Stimulated activated CD4-positive, alpha-beta T cell treated with anti-CD3 and anti-CD28 coated beads, TNF-alpha, amount 100 ng/mL, for 48 hours (primary cell): ENCODE measurements at regions not wholly inside any gene's neighbourhood (a gene's known extent, or its start where the extent isn't known, plus 50 kb on each side); places are given as distances from the start of the nearest gene placed in this dataset.
A peak's percentile ranks its signal among the peaks of the same experiment; 100 is the strongest.

Experiments
- DNase-seq, 3 donors: peaks; one replicate each; pipeline ENCODE4 v3.0.0-alpha.2; 2020; ENCODE audit warnings: low read depth in 3 of 3

DNA sequence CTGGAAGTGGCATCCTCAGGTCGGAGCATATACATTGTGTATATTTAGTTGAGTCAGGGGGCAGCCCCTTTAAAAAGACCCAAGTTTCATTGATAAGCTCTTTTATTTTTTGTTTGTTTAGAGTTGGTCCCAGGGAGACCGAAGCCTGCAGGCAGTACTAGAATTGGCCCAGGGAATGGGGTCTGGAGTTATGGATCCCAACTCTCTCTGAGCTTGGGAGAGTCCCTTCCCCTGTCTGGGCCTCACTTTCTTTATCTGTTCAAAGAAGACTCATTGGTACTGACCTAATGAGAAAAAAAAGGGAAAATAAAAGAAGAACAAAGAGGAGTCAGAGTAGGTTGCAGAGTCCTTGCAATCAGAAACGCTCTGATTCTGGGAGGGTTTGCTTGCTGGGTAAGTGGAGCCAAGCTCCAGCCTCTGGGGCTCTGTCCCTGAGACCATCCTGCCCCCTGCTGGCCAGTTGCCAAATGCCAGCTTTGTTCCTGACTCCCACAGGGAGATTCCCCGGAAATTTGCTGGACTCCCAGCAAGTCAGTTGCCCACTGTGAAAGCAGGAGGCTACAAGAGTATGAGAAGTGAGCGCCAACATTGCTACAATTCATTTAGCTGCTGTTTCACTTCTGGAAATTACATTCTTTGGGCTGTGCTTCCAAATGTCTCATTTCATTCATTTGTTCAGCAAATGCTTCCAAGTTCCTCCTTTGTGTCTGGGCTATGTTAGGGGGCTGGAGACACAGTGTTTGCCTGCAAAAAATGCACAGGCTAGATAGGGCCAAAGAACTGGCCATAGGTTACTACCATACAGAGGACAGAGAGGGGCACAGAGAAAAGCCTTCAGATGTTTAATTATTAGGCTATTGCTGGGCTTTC, 156.2 kb downstream of the MELK start:
- peak; percentile 41 to 64 (median 60) for DNase-seq

DNA sequence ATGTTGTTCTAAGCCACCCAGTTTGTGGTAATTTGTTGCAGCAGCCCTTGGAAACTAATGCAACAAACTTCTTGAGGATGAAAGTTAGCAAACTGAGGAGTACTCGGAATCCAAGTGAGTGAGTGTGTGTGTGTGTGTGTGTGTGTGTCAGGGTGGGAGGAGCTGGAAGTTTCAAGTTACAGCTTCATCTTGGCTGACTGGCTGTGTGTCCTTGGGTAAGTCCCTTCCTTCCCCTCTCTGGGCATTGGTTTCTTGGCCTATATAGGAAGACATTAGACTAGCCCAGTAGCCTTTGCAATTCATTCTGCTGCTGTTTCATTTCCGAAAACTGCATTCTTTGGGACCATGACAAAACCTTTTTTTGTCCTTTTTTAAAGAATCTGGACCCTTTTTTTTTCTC, 157.2 kb downstream of the MELK start:
- DNase-seq, result no peak

DNA sequence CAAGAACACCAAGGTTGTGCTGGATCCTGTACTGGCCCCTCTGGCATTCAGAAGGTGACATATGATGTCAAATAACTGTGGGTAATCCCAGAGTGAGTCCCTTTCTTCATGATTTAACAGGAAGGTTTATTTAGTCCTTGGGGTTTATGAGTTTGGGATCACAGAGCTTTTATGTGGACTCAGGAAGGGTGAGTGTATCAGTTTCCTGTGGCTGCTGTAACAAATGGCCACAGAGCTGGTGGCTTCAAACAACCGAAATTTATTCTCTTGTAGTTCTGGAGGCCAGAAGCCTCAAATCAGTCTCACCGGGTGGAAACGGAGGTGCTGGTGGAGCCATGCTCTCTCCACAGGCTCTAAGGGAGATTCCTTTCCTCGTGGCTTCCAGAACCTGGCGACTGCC, 157.7 kb downstream of the MELK start:
- DNase-seq, result no peak

DNA sequence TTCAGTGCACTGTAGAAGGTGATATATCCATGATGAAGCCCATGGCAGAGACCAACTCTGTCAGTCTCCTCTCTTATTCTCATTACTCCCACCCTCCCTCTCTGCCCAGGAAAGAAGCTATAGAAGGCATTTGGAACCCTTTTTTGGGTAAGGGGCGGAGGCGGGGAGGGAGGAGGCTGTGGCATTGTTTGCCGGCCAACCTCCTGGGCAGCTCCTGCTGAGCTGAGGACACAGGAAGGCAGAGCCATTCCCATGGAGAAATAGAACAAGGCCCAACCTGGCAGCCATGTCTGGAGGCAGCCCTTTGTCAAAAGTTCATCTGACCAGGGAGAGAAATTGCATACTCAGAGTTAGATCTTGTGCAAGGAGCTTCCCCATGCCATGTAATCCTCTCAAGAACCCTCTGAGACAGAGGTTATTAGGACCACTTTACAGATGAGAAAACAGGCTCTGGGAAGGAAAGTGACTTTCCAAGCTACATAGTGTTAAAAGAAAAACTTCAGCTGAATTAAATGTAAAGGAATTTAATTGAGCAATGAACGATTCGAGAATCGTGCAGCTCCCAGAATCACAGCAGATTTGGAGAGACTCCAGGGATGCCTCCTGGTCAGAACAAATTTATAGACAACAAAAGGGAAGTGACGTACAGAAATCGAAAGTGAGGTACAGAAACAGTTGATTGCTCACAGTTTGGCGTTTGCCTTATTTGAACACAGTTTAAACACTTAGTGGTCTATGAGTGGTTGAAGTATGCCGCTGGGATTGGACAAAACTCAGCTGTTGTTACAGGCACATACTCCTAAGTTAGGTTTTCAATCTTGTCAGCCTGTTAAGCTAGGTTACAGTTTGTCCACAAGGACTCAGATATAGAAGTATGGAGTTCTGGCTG, 158.6 kb downstream of the MELK start:
- no peak for DNase-seq

DNA sequence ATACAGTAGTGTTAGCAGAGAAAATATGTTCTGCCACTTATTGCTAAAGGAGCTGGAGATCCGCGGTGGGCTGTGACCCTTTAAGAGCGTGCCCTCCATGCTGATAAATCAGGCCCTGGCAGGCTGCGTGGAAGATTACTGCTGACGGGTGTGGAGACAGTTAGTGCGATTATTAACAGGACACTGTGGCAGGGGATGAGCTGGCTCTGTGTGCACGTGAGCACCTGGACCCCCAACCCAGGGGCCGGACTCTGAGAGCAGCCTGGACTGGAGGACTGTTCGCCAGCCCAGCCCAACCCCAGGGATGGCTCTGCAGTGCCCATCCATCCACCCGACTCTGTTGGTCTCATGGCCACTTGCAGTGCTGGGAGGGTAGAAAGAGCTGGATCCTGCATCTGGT, 162.0 kb downstream of the MELK start:
- DNase-seq, result no peak

DNA sequence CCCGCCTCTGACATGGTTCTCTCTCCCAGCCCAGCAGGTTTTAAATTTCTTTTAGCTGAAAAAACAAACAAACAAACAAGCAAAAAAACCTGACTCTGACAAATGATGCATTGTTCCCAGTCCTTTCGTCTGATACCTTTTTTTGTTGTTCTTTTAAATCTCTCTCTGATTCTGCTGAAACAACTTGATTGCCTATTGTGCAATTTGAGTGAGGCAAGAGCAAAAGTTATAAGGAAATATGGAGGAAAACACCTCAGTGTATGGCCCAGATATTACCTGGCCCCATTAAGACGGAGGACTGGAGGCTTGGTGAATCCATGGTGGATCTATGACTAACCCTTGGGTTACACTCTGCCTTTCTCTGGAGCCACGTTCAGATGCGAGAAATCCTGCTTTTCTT, 164.0 kb downstream of the MELK start:
- no peak for DNase-seq

DNA sequence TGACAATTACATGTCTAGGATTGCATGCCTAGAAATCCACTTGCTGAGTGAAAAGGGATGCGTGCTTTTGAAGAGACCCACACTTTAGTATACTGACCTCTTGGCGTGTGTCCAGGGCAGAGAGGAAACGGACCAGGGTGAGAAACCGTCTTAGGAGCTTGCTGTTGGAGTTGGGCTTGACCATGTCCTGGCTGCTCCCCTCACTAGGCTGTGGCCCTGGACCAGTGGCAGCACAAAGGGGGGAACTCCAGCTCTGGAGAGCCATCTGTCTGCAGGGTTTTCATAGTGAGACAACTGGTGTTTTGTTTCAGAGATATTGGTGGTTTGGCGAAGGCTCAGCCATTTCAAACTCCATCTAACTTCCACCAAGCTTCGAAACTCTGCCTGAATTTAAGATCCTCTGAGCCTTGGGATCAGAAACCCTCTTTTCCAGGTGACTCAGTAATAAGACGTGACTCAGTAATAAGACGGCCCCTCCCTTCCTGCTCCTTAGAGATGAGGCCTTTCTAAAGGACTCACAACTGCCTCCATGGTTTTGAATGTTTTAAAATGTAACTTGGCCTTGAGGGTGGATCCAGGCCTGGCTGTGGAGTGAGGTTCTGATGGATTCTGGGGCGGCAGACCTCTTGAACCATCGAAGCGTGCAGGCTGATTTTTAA, 165.8 kb downstream of the MELK start:
- DNase-seq, result no peak

DNA sequence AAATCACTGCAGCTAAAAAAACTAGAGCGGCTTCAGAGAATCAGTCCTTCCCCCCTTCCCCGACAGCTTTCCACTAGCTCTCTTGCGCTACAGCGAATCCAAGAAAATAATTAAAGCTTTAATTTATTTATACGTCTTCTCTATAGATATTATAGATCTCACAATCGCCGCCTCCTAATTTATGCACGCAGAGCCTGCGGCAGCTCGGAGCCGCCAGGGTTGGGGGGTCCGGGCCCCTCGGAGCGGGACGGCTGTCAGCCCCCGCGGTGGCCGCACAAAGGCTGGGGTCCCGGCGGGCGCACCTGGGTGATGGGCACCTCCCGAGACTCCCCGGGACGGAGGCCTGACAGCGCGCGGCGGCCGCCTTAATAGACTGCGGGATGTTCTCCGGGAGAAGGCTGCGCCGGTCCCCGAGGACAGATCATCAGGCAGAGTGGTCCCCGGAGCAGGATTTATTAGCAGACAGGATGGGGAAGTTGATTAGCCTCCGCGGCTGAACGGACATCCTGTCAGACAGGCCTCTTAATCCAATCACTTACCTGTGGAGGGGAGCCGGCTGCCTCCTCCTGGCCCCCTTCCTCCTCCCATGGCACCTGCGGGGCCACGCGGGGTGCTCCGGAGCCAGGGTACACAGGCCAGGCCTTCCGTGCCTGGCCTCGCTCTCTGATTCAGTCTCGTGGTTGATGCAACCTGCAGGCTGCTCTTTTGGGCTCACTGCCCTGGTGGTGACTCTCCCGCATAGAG, 166.8 kb downstream of the MELK start:
- DNase-seq, result no peak

DNA sequence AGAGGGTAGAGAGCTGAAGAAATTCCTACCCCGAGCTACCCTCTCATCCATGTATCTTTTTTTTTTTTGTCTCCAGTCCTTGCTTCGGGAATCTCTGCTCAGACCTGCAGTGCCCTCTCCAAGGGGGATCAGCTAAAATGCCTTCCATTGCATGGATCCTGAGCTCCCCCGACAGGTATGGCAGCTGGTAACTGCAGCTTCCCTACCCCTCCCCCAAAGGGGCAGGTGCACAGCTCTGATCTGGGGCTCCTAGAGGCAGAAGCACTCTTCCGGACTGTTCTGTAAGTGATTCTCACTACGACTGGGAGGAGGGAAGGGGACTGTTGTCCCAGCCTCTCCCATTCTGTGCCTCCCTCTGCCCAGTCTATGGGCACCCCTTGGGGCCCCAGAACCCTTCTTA, 169.6 kb downstream of the MELK start:
- DNase-seq, result no peak

DNA sequence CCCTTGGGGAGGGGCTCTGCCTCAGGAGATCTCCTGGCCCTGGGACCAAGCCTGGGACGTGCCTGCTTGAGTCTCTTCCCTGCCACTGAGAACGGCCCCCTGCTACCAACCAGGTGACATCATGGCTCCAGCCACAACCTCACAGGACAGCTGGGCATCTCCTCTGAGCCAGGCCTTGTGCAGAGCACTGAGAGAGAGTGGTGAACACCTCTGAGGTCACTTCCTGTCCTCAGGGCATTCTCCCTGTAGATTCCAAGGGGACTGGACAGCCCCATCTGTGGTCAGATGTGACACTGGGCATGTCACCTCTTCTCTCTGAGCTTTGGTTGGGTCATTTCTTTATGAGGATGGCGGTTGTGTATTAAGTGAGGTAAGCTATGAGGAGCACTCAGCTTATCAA, 172.0 kb downstream of the MELK start:
- no peak for DNase-seq

DNA sequence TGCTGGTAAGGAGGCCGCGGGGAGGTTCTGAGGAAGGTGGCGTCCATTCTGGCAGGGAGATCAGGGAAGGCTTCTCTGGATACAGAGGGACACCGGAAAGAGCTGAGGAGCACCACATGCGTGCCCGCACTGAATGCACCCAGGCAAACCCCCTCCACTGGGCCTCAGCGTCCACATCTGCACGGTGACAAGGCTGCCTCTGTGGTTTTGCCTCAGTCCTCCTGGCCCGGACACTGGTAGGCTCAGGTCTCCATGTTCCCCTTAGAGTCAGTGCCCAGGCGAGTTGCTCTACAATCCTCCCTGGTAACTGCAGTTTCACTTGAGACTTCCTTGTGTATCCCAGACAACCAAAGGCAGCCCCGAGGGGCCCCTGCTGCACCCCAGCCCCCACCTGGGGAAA, 173.3 kb downstream of the MELK start:
- DNase-seq, result no peak

DNA sequence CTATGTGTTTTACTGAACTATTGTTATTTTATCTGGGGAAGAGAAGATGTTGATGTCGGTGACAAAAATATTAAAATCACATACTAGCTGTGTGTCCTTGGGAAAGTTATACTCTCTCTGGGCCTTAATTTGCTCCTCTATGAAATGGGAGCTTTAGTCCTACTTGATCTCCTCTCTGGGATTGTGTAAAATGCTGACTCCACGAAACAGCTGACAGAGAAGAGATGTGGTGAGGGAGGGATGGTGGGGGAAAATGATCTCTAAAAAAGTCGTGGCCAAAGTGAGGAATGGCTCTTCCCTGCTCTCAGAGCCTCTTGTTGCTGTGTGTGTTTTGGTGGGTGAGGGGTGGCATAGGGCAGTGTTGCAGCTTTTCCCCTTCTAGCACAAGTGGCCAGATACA, 173.7 kb downstream of the MELK start:
- no peak for DNase-seq

DNA sequence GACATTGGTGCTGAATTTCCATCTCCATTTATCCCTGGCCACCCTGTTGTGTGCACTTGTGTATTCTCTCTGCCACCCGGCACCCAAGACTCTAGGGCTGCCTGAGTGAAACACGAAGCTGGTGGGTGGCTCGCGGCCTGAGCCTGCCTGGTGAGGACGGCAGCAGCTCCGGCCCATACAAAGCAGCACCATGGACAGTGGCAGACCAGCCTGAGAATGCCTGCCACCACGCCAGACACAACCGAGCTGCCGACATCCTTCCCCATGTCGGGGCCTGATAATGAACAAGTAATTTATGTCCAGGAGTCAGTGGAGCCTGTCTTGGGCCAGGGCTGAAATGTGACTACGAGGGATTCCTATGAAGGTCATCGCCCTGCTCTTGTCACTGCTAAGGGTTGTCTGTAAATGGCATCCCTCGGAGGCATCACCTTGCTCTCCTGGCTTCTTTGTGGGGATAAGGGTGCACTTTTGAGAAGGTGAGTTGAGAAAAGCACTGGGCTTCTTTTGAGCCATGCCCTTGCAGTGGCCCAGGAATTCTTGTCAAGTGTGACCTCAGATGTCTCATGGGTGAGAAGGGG, 175.7 kb downstream of the MELK start:
- DNase-seq, result no peak

DNA sequence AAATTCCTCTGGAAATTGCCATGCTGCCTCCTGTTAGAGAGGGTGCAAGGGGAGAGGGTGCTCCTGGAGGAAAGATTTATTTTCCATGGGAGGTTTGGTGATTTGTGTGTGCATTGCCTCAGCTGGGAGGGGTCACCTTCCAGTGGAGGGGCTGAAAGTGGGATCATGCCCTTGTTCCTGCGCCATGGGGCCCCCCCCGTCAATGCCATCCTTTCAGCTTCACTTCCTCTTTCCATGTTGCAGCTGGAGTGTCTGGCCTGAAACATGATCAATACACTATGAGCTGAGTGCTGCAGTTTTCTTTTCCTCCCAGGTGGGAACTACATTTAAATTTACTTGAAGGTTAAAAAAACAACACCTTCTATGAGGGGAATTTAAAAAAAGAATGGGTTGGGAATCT, 176.8 kb downstream of the MELK start:
- DNase-seq, result no peak

DNA sequence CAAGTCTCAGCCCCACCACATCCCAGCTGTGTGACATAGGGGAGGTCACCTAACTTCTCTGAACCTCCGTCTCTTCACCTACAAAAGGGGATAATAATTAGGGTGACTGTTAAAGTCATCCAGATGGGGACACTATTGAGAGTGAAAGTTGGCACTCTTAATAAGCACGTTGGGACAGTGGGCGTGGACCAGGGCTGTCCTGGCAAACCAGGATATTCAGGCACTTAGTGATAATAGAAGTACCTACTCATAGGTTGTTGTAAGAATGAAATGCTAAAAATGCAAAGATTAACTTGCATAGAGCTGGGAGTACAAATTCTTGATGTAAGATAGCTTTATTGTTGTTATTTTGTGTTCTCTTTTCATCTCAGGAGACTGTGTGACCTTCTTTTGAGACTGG, 177.9 kb downstream of the MELK start:
- DNase-seq, result no peak

DNA sequence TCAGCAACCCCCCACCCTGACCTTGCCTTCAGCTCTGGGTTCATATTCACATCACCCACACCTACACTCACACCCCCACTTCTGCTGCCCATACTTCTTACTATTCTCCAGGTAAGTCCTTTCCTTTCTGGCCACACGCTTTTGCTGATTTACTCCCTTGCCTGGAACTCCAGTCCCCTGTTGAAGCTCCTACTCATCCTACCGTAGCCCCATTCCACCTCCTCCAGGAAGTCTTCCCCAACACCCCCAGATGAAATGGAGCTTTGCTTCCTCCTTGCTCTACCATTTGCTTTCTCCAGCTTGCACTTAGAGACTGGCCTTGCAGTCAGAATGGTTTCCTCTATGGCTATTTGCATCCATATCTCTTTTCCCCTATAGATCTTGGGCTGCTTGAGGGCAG, 182.3 kb downstream of the MELK start:
- DNase-seq, result no peak

DNA sequence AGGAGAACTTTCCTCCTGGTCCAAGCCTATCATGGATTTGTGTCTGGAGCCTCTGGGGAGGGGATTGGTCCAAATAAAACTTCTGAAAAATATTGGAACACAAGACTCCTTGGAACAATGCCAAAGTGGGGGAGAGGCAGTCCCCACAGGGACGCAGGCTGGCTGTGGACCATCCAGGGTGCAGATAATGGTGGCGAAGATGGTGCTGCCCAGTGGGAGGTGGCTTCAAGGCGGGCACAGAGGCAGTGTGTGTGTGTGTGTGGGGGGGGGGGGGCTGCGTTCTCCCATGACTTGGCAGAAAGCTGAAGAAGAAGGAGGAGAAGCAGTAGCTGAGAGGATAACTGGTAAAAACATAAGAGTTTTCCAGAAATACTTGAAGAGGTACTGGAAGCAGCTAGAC, 186.4 kb downstream of the MELK start:
- DNase-seq, result no peak

DNA sequence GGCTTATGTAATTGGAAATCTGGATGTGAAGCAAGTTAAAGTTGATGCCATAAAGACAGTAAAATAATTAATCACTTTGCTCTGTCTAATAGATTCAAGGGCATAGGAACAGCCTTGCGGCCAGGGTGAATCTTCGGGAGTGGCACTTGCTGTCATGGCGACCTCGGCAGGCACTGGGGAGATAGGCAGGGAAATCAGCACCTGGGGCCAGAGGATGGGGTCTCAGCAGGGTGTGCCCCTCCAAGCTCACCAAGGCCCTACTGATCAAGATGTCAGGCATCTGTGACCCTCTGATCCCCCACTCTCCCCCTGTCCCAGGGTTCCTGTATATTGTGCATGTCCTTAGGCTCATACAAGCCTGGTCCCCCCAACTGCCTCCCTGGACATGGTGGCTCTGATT, 187.3 kb downstream of the MELK start:
- DNase-seq, result no peak

DNA sequence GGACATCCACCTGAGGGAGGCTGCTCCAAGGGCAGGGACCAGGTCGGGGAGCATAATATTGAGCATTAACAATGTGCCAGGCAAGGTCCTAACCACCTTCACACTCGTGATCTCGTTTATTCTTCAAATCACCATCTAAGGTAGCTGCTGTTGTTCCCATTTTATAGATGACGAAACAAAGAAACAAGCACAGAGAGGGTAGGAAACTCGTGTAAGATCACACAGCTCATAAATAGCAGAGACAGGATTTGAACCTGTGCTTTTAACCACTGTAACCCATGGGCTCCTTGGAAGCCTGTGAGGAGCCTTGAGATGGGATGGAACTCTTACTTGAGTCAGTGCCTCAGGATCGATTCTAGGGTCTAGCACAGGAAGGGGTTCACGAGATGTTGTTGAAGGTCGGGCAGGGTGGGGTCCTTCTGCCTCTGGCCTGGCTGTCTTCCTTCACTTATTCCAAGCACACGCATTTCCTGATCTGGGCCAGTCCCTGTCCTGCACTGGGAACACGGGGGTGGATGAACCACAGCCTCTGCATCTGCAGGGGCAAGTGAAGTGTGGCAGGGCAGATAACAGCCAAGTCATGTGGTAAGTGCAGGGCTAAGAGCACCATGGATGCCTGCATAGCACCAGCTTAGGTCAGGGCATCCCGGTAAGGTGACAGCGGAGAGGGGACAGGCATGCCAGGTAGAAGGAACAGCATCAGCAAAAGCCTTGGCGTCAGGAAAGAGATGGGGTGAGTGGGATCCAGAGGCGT, 188.1 kb downstream of the MELK start:
- DNase-seq, result no peak

DNA sequence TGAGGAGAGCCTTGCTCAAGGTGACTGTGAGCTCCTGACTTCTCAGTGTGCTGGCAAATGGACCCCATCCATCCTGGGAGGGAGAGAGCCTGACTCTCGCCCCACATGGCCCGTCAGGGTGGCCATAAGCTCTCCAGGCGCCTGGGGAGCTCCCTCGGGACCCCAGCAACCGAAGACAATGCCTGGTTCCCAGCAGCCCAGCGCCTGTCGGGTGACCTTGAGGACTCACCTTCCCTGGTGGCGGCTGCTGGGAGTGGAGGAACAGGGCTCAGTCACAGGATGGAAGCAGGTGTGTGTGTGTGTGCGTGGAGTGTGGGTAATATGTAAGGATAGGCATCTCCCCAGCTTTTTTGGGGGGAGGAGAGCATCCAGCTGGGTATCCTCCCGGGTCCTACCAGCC, 190.3 kb downstream of the MELK start:
- no peak for DNase-seq

DNA sequence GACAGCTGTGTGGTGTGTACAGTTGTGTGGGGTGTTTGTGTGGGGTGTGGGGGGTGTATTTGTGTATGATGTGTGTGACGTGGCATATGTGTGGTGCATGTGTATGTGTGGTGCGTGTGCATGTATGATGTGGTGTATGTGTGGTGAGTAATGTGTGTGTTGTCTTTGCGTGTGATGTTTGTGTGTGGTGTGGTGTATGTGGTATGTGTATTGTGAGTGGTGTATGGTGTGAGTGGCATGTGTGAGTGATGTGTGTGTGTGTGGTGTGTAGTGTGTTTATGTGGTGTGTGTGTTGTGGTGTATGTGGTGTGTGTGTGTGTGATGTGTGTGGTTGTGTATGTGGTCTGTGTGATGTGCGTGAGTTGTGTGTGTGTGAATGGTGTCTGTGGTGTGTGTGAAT, 191.1 kb downstream of the MELK start:
- no peak for DNase-seq
